GM13976 (cell line): ENCODE measurements at regions not wholly inside any gene's neighbourhood (a gene's known extent, or its start where the extent isn't known, plus 50 kb on each side); places are given as distances from the start of the nearest gene placed in this dataset.

Experiments
- DNase-seq: peaks from one replicate; pipeline ENCODE4 v3.0.0; 2012; ENCODE audit warnings: low spot score
- CTCF ChIP-seq: IDR thresholded peaks from 2 replicates; pipeline ENCODE4 v1.5.1; 2012; ENCODE audit warnings: borderline replicate concordance, mild to moderate bottlenecking; ENCODE audit not compliant: insufficient read depth; ENCODE audit errors: extremely low read depth, missing control alignments, control extremely low read depth
- in situ Hi-C: fragments of 300-500 bp; cut with MboI; formaldehyde crosslinking; loops from one replicate; pipeline ENCODE4 v1.12.0; 2022; ENCODE audit warnings: low sequenced_read_pairs, mixed read lengths, inconsistent platforms; ENCODE audit not compliant: unreplicated experiment

DNA sequence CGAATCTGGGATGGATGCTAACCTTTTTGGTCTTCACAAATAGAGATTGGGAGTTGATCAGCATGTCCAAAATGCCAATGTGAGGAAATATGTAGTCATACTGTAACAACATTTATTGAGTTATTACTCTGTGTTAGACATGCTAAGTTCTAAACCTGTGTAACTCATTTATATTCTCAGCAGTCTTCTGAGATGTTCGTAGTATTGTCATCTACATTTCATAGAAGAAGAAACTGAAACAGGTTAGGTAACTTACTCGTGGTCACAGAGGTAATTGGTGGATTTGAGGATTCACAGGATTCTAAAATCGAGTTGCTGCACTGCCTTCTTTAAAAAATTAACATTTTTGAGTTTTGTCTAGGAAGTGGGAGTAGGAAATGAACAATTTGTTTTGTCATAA lies 162.1 kb downstream of the UBE2E3 start:
- in situ Hi-C loops, result no loop called here
- DNase-seq, result no peak
- no peak for TF ChIP-seq CTCF

GRCh38 chr2:181143790-181144300 lies 163.4 kb downstream of the UBE2E3 start:
- in situ Hi-C loops, result no loop called here
- no peak for TF ChIP-seq CTCF
- DNase-seq, result no peak

- DNase-seq, result no peak
- in situ Hi-C loops, result no loop called here
- no peak for TF ChIP-seq CTCF
These were observed 165.2 kb downstream of the UBE2E3 start for GRCh38 chr2:181145645-181146044.

- in situ Hi-C loops, result no loop called here
- no peak for DNase-seq
- TF ChIP-seq CTCF, result no peak
These were observed 165.8 kb downstream of the UBE2E3 start for GRCh38 chr2:181146171-181146570.

DNA sequence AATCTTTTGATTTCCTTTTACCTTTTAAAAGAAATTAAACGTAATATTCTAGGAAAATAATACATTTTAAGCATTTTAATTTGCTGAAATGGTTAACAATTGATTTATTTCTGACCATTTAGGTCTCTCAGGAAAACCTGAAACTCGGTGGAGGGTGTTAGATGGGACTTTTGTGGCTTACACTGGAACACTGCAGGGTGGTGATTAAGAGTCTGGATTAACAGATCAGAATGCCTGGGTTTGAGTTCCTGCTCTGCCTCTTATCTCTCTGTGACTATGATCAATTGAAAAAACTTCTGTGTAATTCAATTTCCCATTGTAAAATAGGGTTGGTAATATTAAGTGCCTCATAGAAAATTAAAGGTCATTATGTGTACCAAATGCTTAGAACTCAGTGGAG lies 168.7 kb downstream of the UBE2E3 start:
- no peak for TF ChIP-seq CTCF
- no peak for DNase-seq
- in situ Hi-C loops, result no loop called here

- in situ Hi-C loops, result no loop called here
- DNase-seq, result no peak
- no peak for TF ChIP-seq CTCF
These were observed 171.8 kb downstream of the UBE2E3 start for GRCh38 chr2:181152226-181152625.

DNA sequence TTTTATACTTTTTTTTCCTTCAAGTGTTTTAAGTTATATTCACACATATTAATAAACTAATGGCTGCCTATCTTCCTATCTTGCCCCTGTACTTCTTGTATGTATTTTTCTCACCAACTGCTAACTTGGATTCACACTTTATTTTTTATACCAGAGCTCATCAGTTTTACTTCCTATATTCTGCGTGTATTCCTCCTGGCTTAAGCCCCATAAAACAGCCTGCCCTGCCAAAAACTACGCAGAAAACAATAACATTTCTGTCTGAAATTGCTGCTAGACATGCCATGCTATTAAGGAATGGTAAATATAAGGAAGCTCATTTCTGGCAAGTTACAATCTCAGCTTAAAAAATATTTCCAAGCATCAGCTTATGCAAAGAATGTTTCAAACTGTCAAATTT lies 172.3 kb downstream of the UBE2E3 start:
- DNase-seq, result no peak
- no peak for TF ChIP-seq CTCF
- in situ Hi-C loops, result no loop called here
